Pancreas (tissue), 10 donors: ENCODE measurements at regions not wholly inside any gene's neighbourhood (a gene's known extent, or its start where the extent isn't known, plus 50 kb on each side); places are given as distances from the start of the nearest gene placed in this dataset.

ENCODE experiments used
- ATAC-seq, 4 donors: fragments of 200-7000 bp; cut with Tn5 transposase; one replicate each; pipeline versions ENCODE4 v1.8.0 to v1.9.1; 2020; ENCODE audit warnings: mild to moderate bottlenecking in 4 of 4, moderate library complexity in 4 of 4
- DNase-seq, 6 donors: peaks; one replicate each; pipeline ENCODE4 v3.0.0-alpha.2; 2020
- FAIRE-seq: peaks from 2 replicates; lab custom pipeline; 2012; peaks lifted over from hg19 to GRCh38; lab: Jason Lieb, UNC
- H3K27ac ChIP-seq, 4 donors: fragments of 200-600 bp; sonication (generic); 1 replicate in 3 of 4; 2 replicates in 1 of 4; pipeline versions ENCODE4 v1.5.0 to v1.8.0; 2020
- H3K27me3 ChIP-seq, 4 donors: fragments of 200-600 bp; one replicate each; pipeline ENCODE4 v1.8.0; 2021
- H3K36me3 ChIP-seq, 3 donors: fragments of 200-600 bp; sonication (generic) in 1 of 3; one replicate each; pipeline versions ENCODE4 v1.5.0 to v1.8.0; 2020 to 2021
- H3K4me1 ChIP-seq, 3 donors: fragments of 200-600 bp; one replicate each; pipeline ENCODE4 v1.8.0; 2021
- H3K4me3 ChIP-seq, 4 donors: fragments of 200-600 bp; sonication (generic) in 2 of 4; one replicate each; pipeline versions ENCODE4 v1.5.0 to v1.8.0; 2020 to 2021
- H3K9me3 ChIP-seq, 4 donors: fragments of 200-600 bp; one replicate each; pipeline ENCODE4 v1.8.0; 2021
- WGBS, 2 donors: extraction: QIAGEN DNeasy Blood & Tissue Kit; methylation state at CpG; one replicate each; pipeline ENCODE4 v1.1.7; 2013; 5-methylcytosine and 5-hydroxymethylcytosine counted together
- intact Hi-C, 3 donors: fragments of 100-400 bp; cut with DNase I; formaldehyde crosslinking; loops; one replicate each; pipeline versions ENCODE4 v1.11.1 to v1.14.2; 2022
- TF ChIP-seq, protein P1 (sequence below), 4 donors: fragments of 200-600 bp; sonication (generic) in 3 of 4; IDR thresholded peaks; one replicate each; pipeline versions ENCODE4 v1.5.0 to v1.8.0; 2021; ENCODE audit warnings: antibody characterized with exemption in 4 of 4
- donor health status: healthy with polysubstance abuse.
- donor health status: DM: no; HTN: no; CAD: no; lungs with moderate emphysema.
- donor health status: DM: no; HTN: no; CAD: no.
- donor health status: control.
- donor health status: control.
- donor health status: Bipolar disorder and iron deficiency.
- donor health status: DM: yes; HTN: yes; CAD: no.
- donor health status: DM: no; HTN: no; CAD: no.
- donor health status: DM: no; HTN: no; CAD: no.
- donor health status: DM: yes; HTN: yes; CAD: no.

DNA sequence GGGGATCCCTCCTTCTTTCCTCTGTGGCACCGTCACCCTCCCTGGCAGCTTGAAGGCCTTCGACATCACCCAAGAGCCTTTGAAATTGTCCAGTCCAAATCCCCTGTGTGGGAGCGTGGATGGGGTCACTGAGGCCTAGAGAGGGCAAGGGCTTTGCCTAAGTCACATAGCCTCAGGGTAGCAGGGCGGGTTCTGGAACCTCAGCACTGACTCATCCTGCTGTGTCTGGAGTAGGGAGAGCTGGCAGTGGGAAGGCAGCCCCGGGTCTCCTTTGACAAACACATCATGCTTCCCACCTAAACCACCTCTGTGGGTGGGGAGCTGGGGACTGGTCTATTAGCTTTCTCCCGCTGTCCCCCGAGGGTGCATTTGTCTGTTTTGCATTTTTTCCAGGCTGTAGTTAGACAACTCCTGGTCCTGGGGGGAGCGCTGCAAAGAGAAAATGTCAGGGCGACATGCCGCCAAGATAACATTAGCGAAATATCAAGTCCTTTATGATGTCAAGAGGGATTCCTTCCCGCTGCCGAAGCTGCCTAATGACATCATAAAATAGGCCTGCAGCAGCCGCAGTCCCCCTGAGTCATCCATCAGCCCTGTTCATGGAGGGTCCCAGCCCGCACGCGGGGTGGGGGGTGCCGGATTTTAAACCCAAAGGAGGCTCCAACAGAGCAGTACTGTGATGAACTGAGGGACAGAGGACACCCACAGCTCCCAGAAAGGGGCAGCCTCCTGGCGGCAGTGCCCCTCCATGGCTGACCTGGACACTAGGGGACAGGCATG lies 77.0 kb upstream of the POU3F1 start:
- Histone ChIP-seq H3K36me3 (no peaks in the 10 kb centered on the region), H3K4me3 (no peak overlapping the region), H3K27ac (no peak overlapping the region), H3K4me1 (no peaks in the 10 kb centered on the region), H3K27me3 (no peaks in the 10 kb centered on the region), H3K9me3 (no peaks in the 10 kb centered on the region)
- no peak for DNase-seq
- TF ChIP-seq, protein P1, sequence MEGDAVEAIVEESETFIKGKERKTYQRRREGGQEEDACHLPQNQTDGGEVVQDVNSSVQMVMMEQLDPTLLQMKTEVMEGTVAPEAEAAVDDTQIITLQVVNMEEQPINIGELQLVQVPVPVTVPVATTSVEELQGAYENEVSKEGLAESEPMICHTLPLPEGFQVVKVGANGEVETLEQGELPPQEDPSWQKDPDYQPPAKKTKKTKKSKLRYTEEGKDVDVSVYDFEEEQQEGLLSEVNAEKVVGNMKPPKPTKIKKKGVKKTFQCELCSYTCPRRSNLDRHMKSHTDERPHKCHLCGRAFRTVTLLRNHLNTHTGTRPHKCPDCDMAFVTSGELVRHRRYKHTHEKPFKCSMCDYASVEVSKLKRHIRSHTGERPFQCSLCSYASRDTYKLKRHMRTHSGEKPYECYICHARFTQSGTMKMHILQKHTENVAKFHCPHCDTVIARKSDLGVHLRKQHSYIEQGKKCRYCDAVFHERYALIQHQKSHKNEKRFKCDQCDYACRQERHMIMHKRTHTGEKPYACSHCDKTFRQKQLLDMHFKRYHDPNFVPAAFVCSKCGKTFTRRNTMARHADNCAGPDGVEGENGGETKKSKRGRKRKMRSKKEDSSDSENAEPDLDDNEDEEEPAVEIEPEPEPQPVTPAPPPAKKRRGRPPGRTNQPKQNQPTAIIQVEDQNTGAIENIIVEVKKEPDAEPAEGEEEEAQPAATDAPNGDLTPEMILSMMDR (IDR thresholded peaks at IDR 0.05) = no peak
- no peak for ATAC-seq
- FAIRE-seq = no peak
- WGBS, 2 donors = 78 to 81% methylated on average over 19 of the region's 19 CpGs
- intact Hi-C loops = no loop called here

DNA sequence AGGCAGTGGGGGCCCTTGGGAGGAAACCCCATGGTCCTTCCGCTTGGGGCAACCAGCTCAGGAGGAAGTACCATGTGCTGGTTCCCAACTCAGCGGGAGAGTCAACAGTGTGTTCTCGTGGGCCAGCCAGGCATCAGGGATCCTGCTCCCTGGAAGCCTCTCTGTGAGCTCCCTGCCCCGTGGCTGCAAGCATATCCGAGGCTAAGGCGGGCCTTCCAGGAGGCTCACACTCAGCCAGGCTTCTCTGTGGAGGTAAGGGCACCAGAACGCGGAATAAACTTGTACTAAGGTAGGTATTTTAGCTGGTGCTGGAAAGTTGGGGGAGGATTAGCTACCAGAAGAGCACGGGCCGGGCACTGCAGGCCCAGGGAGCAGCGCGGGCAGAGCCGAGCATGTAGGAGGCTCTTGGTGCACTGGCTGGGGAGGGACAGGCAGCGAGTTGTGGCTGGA lies 74.7 kb upstream of the POU3F1 start:
- no peaks in the 10 kb centered on the region for H3K27me3 ChIP-seq
- no peak overlapping the region for H3K4me3 ChIP-seq
- 73 to 74% methylated on average over 14 of the region's 14 CpGs for WGBS, 2 donors
- H3K27ac ChIP-seq = no peak overlapping the region
- no peak for DNase-seq
- H3K4me1 ChIP-seq = no peaks in the 10 kb centered on the region
- TF ChIP-seq, protein P1 (IDR thresholded peaks at IDR 0.05) = no peak
- H3K9me3 ChIP-seq = no peaks in the 10 kb centered on the region
- no peak for FAIRE-seq
- intact Hi-C loops = no loop called here
- H3K36me3 ChIP-seq = no peaks in the 10 kb centered on the region
- no peak for ATAC-seq

DNA sequence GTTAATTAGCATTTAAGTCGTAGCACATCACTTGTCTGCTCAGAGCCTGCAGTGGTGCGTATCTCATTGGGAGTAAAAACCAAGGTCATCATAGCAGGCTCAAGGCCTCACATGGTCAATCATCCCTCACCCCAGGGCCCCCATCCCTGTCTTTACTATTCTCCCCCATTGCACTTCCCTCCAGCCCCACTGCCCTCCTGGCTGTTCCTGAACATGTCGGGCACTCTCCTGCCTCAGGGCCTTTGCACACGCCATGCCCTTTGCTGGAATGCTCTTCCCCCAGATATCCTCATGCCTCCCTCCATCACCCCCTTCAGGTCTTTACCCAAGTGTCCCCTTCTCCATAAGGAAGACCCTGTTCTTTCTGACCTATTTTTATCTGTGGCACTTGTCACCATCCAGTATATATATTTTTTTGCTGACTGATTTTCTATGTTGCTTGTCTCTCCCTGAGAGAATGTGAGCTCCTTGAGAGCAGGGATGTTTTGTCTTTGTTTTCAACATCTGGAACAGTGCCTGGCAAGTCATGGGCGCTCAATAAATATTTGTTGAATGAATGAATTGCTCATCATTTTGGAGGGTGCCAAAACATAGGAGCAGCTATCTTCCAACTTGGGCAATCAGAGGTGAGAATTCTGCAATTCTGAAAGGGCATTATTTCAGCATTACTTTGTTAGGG lies 74.1 kb upstream of the POU3F1 start:
- TF ChIP-seq, protein P1 (IDR thresholded peaks at IDR 0.05) = no peak
- 84 to 88% methylated on average over 5 of the region's 5 CpGs for WGBS, 2 donors
- no peaks in the 10 kb centered on the region for H3K27me3 ChIP-seq
- no peaks in the 10 kb centered on the region for H3K4me1 ChIP-seq
- H3K9me3 ChIP-seq = no peaks in the 10 kb centered on the region
- no peak overlapping the region for H3K27ac ChIP-seq
- no peak for DNase-seq
- FAIRE-seq = no peak
- no peak overlapping the region for H3K4me3 ChIP-seq
- no peaks in the 10 kb centered on the region for H3K36me3 ChIP-seq
- intact Hi-C loops = no loop called here
- no peak for ATAC-seq

DNA sequence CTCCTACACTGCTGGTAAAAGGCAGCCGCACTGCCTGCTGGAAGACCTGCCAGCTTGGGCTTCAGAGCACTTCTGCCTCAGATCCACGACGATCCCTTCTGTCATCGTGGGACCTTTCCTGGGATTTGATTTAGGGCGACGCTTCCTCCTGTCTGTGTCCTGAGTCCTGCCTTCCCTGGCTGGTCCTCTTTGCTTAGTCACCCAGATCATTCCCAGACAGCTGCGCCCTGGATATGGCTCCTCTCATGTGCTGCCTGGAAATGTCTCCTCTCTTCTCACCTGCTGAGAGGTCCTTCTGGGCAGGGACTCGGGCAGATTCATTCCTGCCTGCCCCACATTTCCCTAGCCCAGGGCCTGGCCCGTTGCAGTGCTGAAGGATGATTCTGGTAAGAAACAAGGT lies 72.4 kb upstream of the POU3F1 start:
- no peak for ATAC-seq
- no peaks in the 10 kb centered on the region for H3K9me3 ChIP-seq
- no peaks in the 10 kb centered on the region for H3K4me1 ChIP-seq
- 63 to 71% methylated on average over 9 of the region's 9 CpGs for WGBS, 2 donors
- intact Hi-C loops = no loop called here
- H3K27me3 ChIP-seq = no peaks in the 10 kb centered on the region
- no peak for DNase-seq
- H3K4me3 ChIP-seq = no peak overlapping the region
- TF ChIP-seq, protein P1 (IDR thresholded peaks at IDR 0.05) = no peak
- no peaks in the 10 kb centered on the region for H3K36me3 ChIP-seq
- H3K27ac ChIP-seq = no peak overlapping the region
- FAIRE-seq = no peak

DNA sequence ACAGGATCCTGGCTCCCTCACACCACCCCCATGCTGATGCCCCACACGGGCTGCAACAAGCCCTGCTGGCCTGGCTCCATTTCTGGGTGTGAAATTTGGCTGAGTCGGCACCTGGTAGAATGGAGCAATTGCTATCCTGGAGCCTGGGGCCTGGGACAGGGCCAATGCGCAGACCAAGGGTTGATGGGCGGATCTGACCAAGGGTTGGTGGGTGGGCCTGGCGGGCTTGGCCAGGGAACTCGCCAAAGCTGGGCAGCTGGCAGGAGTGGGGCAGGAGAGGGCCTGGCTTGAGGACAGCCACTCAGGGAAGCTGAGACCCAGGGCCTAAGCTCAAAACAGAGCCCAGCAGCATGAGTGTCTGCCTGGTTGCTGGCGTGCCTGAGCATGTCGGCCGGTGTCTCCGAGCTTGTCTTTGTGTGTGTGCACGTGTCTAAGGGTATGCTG lies 70.9 kb upstream of the POU3F1 start:
- Histone ChIP-seq H3K9me3 (no peaks in the 10 kb centered on the region), H3K27me3 (no peaks in the 10 kb centered on the region), H3K4me1 (no peaks in the 10 kb centered on the region), H3K4me3 (no peak overlapping the region), H3K27ac (no peak overlapping the region), H3K36me3 (no peaks in the 10 kb centered on the region)
- FAIRE-seq (no peak), DNase-seq (no peak), ATAC-seq (no peak)
- WGBS, 2 donors = 78 to 84% methylated on average over 11 of the region's 11 CpGs
- intact Hi-C loops = no loop called here
- TF ChIP-seq, protein P1 (IDR thresholded peaks at IDR 0.05) = no peak
